Activated T-helper 1 cell treated with anti-CD3 and anti-CD28 coated beads, Interleukin-12 subunit alpha, Interleukin-12 subunit beta, Interleukin-2, Interleukin-4 antibody, amounts not matched to agents 30 ng/mL and 10 ng/mL and 1 ng/mL, durations not matched to agents 14 hours and 24 hours and 36 hours (primary cell): ENCODE measurements at regions not wholly inside any gene's neighbourhood (a gene's known extent, or its start where the extent isn't known, plus 50 kb on each side); places are given as distances from the start of the nearest gene placed in this dataset.
"Not testable (repeated sequence)": the region's sequence is repeated elsewhere in the genome, so short reads cannot be mapped to it uniquely, and the experiment has no call there.

Source experiments
- DNase-seq: peaks from one replicate; pipeline ENCODE4 v3.0.0; 2021; ENCODE audit warnings: low spot score
- H3K27ac Mint-ChIP-seq: one replicate; pipeline ENCODE4 v1.8.0; 2021; ENCODE audit warnings: mild to moderate bottlenecking, mixed read lengths
- H3K27me3 Mint-ChIP-seq: one replicate; pipeline ENCODE4 v1.8.0; 2022; ENCODE audit warnings: mild to moderate bottlenecking, moderate library complexity, mixed read lengths; ENCODE audit not compliant: insufficient read depth
- H3K36me3 Mint-ChIP-seq: one replicate; pipeline ENCODE4 v1.8.0; 2021; ENCODE audit warnings: low read depth, mixed read lengths
- H3K4me1 Mint-ChIP-seq: one replicate; pipeline ENCODE4 v1.8.0; 2021; ENCODE audit warnings: low read depth, mixed read lengths
- H3K4me3 Mint-ChIP-seq: one replicate; pipeline ENCODE4 v1.8.0; 2021; ENCODE audit warnings: mild to moderate bottlenecking, moderate library complexity, mixed read lengths
- H3K9me3 Mint-ChIP-seq: one replicate; pipeline ENCODE4 v1.8.0; 2021; ENCODE audit warnings: mixed read lengths
- intact Hi-C: fragments of 100-400 bp; cut with micrococcal nuclease; formaldehyde crosslinking; loops from one replicate; pipeline ENCODE4 v1.15.1; 2024

DNA sequence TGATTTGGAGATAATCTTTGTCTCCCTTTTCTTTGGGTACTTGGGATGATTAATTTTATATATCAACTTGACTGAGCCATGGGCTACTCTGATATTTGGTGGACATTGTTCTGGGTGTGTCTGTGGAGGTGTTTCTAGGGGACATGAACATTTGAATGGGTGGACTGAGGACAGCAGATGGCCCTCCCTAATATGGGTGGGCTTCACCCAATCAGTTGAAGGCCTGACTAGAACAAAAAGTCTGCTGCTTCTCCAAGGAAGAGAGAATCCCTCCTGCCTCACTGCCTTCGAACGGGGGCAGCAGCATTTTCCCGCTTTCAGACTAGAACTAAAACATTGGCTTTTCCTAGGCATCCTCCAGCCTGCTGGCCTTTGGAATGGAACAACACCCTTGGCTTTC, 73.9 kb upstream of the EMX2 start:
- no peaks in the 10 kb centered on the region for H3K36me3 Mint-ChIP-seq
- no peaks in the 10 kb centered on the region for H3K9me3 Mint-ChIP-seq
- H3K27ac Mint-ChIP-seq = no peak overlapping the region
- H3K4me1 Mint-ChIP-seq = no peaks in the 10 kb centered on the region
- H3K4me3 Mint-ChIP-seq = no peak overlapping the region
- DNase-seq = no peak
- intact Hi-C loops = no loop called here
- peaks cover 4% of the 10 kb centered on the region for H3K27me3 Mint-ChIP-seq

DNA sequence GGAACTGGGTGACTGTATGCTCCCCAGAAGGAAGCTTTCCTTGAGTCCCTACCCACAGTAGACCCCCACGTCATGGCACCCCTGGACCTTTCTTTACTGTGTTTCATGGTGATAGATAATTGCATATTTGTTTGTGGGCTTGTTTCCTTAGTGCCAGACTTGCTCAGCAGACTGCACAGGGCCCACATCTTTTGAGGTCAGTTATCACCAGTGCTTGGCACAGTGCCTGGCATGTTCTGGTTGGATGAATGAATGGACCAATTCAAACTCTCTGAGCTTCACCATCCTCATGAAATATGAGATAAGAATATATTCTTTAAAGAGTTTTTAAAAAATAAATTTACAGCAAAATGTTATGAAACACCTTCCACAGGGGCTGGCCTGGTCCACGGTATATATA, 78.4 kb upstream of the EMX2 start:
- Mint-ChIP-seq H3K36me3 (no peaks in the 10 kb centered on the region), H3K27ac (no peak overlapping the region), H3K9me3 (peaks cover 4% of the 10 kb centered on the region), H3K4me1 (no peaks in the 10 kb centered on the region), H3K27me3 (peaks cover 1% of the 10 kb centered on the region), H3K4me3 (no peak overlapping the region)
- DNase-seq = no peak
- intact Hi-C loops = no loop called here

DNA sequence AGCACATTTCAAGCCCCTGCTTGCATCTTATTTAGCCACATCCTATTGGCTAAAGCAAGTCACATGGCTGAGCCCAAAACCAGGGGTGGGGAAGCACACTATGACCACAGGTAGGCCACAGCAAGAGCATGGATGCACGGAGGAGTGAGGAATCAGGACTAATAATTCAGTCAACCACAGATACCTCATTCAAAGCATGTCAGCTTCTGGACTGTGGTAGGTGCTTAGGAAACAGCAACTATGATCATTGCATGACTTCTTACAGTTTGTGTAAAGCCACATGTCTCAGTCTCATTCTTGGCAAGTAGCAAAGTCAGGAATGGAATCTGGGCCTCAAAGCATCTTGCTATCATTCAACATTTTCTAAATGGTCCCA, 79.0 kb upstream of the EMX2 start:
- no peak overlapping the region for H3K4me3 Mint-ChIP-seq
- peaks cover 4% of the 10 kb centered on the region for H3K9me3 Mint-ChIP-seq
- intact Hi-C loops = no loop called here
- H3K27me3 Mint-ChIP-seq = peaks cover 1% of the 10 kb centered on the region
- no peak overlapping the region for H3K27ac Mint-ChIP-seq
- no peaks in the 10 kb centered on the region for H3K4me1 Mint-ChIP-seq
- H3K36me3 Mint-ChIP-seq = no peaks in the 10 kb centered on the region
- no peak for DNase-seq

DNA sequence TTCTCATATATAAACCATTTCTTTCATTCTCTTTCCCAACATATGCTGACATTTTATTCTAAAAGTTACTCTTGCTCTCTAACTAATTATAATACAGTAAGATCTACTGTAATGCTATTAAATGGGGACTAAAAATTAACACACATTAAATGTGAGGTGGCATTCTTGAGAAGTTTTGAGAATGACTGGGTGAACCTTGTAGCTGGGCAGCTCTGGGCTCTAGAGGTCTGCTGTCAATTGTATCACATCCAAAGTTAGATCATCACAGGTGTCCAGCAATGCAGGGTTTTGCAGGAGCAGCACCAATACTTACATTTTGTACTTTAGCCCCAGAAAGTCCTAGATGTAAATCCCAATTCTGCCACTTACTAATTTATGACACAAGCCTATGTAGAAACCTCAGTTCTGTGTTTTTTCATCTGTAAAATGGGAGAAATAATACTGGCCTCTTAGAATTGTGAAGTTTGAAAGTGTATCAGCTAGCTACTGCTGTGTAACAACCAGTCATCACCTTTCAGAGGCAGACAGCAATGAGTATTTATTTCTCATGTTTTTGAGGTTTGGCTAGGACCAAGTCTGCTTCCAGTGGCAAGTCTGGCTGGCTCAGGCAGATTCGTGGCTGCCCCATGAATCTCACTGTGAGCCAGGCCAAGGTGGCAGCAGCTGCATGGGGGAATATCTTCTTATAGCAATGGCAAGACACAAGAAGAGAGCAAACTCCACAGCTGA, 79.6 kb upstream of the EMX2 start:
- Mint-ChIP-seq H3K27ac (no peak overlapping the region), H3K4me1 (no peaks in the 10 kb centered on the region), H3K4me3 (no peak overlapping the region), H3K36me3 (no peaks in the 10 kb centered on the region), H3K27me3 (peaks cover 1% of the 10 kb centered on the region), H3K9me3 (peaks cover 4% of the 10 kb centered on the region)
- no peak for DNase-seq
- intact Hi-C loops = no loop called here

DNA sequence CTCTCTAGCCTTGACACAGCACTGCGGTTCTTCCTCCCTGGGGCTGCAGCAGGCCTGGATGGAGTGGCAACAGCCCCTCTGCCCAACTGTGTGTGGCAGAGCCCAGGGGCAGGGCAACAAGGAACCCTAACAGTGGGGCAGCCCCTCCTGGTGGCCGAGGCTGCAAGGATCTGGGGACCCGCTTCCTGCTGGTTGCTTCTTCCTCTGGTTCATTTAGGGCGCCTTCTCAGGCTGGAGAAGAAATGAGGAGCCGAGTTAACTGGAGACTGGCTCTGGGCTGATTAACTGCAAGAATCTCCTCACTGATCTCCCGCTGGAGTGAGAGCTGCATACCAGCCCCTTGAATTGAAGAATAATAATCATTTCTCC, 80.1 kb upstream of the EMX2 start:
- intact Hi-C loops = no loop called here

DNA sequence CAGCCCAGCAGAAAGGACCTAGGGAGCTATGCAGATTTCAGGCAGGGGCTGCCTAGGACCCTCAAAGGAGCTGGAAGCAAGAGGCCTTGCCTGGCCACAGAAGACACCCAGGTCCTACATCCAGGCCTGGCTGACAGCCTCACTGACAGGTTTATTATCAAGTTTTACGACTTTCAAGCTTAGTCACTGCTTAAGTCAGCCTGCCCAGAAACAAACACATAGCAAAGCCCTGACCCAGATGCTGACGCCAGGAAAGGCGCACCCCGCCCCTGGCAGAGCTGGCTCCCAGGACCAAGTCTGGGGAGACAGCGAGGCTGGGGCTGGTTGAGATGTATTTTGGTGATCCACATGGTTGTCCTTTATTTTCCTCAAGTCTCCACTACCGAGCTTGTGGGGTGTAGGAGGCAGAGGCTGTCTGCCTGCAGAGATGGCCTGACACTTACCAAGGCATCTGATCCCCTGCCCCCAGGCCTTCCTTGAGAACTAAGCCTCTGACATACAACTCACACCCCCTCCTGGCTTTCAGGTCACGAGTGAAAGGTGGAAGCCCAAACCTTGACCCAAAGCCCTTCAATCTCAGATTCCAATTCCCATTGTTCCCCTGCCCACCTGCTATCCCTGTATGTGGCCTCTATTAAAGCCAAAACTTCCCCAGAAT, 80.7 kb upstream of the EMX2 start:
- Mint-ChIP-seq H3K36me3 (no peaks in the 10 kb centered on the region), H3K4me1 (no peaks in the 10 kb centered on the region), H3K27me3 (peaks cover 1% of the 10 kb centered on the region), H3K4me3 (no peak overlapping the region), H3K9me3 (peaks cover 4% of the 10 kb centered on the region), H3K27ac (no peak overlapping the region)
- intact Hi-C loops = no loop called here
- no peak for DNase-seq

More for the DNA sequence above, 80.1 kb upstream of the EMX2 start:
- H3K4me1 Mint-ChIP-seq = no peaks in the 10 kb centered on the region
- DNase-seq = no peak
- H3K36me3 Mint-ChIP-seq = no peaks in the 10 kb centered on the region
- H3K4me3 Mint-ChIP-seq = no peak overlapping the region
- H3K27me3 Mint-ChIP-seq = peaks cover 1% of the 10 kb centered on the region
- H3K27ac Mint-ChIP-seq = no peak overlapping the region
- peaks cover 4% of the 10 kb centered on the region for H3K9me3 Mint-ChIP-seq

DNA sequence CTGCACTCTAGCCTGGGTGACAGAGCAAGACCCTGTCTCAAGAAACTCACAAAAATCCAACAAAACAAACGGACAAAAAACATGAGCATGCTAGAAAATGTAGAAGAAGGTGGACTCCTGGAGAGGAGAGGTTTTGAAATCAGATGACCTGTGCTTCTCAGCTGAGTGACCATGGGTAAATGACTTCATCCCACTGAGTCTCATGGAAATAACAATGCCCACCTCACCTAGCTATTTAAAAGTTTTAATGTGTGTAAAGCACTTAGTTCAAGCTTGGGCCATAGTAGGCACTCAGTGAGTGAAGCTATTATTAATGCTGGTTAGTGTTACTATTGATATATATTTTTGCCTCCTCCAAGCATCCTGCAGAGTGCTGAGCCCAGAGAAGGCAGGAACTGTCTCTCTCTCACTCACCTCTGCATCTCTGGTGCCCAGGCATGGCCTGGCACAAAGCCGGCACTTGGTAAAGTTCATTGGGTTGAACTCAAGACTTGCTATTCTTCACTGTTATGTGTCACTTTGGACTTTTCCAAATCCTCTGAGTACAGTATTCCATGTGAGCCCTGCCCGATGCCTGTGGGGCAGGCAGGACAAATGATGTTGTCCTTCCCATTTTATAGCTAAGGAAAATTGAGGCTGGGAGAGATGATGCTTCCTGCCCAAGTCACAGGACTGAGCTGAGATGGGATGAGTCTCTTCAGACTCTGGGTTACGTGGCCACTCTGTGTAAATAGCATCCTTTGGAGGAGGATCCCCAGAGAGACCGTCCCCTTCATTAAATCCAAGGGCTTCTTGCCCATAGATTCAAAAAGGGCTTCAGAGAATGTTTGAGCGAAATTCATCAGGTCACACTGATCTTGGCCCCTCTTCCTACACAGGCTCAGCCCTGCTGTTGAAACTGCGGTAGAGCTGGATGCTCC, 81.4 kb upstream of the EMX2 start:
- peaks cover 1% of the 10 kb centered on the region for H3K27me3 Mint-ChIP-seq
- H3K4me3 Mint-ChIP-seq = no peak overlapping the region
- H3K9me3 Mint-ChIP-seq = peaks cover 4% of the 10 kb centered on the region
- intact Hi-C loops = no loop called here
- H3K4me1 Mint-ChIP-seq = no peaks in the 10 kb centered on the region
- no peak for DNase-seq
- H3K36me3 Mint-ChIP-seq = no peaks in the 10 kb centered on the region
- H3K27ac Mint-ChIP-seq = no peak overlapping the region

DNA sequence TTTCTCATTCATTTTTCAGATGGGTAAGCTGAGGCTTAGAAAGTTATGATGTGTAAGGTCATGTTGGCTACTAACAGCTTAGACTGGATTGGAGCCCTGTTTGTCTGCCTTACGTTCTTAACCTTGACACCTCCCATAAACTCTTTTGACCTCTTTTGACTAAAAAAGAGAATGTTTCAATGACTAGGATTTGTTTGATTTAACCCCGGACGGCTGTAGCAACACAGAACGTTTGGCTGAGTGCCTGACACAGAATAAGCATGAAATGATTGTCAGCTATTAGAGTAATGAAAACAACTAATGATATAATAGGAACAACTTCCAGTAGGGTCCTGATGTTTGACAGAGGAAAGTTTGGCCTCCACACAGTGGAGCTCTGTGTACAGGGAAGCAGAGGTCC, 83.3 kb upstream of the PDZD8 start:
- Mint-ChIP-seq H3K36me3 (no peaks in the 10 kb centered on the region), H3K4me1 (no peaks in the 10 kb centered on the region), H3K4me3 (no peak overlapping the region), H3K27ac (no peak overlapping the region), H3K9me3 (peaks cover 4% of the 10 kb centered on the region), H3K27me3 (peaks cover 3% of the 10 kb centered on the region)
- intact Hi-C loops = no loop called here
- DNase-seq = no peak

DNA sequence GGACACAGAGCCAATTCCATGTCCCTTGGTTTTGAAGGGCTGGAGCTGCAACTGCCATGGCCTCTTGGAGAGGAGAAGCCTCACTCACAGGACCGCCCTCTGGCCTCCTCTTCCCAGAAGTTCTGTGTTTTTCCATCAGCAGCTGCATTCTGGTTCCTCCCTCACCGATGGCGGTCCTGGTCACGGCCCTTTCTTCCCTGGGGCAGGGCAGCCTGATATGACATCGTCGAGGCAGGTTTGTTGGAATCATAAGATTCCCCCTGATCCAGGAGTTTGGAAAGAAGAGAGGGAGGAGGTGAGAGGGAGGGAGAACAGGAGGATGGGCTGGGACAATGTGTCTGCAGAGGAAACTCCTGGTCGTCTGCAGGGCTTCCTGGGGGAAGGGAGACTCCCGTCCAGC, 82.7 kb upstream of the PDZD8 start:
- no peaks in the 10 kb centered on the region for H3K36me3 Mint-ChIP-seq
- H3K27ac Mint-ChIP-seq = no peak overlapping the region
- intact Hi-C loops = no loop called here
- no peak overlapping the region for H3K4me3 Mint-ChIP-seq
- DNase-seq = no peak
- H3K27me3 Mint-ChIP-seq = peaks cover 3% of the 10 kb centered on the region
- peaks cover 6% of the 10 kb centered on the region for H3K9me3 Mint-ChIP-seq
- H3K4me1 Mint-ChIP-seq = no peaks in the 10 kb centered on the region

DNA sequence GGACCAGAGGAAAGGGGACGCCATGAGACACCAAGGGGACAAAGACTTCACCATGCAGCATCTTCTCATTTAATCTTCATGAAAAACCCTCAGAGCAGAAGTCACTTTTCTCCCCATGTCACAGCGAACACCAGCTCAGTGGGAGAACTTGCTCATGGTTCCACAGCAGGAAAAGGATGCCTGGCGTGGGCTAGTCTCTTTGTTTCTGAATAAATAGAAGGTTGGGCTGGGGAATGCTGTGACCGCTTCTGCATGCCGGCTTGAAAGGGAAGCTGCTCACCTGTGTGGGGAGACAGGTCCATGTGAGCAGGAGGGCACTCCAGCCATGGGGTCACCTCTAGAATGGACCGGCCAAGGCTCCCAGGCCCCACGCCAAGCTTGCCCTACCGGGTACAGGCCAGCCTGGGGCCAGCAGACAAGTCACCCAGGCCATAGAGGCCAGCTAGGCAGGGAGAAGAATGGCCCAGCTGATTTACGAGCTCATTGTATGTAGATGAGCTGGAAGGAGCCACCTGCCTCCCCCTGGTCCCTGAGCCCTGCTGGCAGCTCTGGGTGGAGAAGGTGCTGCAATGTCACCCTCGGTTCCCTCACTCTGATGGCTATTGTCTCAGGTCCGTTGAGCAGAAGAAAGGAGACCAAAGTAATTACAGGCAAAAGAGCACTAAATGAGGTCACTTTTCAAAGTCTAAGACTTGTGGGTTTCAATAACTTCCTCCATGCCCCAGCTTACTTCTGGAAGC, 82.0 kb upstream of the PDZD8 start:
- H3K27ac Mint-ChIP-seq = no peak overlapping the region
- H3K27me3 Mint-ChIP-seq = peaks cover 2% of the 10 kb centered on the region
- H3K4me1 Mint-ChIP-seq = no peaks in the 10 kb centered on the region
- no peaks in the 10 kb centered on the region for H3K36me3 Mint-ChIP-seq
- H3K9me3 Mint-ChIP-seq = peaks cover 10% of the 10 kb centered on the region
- intact Hi-C loops = no loop called here
- H3K4me3 Mint-ChIP-seq = no peak overlapping the region
- no peak for DNase-seq

DNA sequence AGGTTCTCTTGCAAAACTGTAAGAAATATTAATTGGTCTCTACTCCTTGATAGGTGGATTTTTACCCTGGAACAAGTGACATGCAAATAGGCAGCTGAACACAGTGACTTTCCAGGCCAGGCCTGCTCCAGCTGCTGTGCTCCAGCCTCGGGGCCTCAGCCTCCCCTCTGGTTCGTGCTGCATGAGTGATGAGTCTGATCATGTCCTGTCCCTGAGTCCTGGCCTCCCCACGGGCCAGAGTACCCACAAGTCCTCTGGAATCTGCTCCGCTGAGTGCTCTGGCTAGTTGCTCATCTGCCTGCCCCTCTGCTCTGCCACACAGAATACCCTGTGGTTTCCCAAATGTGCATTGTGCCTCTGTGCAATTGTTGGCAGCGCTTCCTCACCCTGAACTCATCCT, 80.1 kb upstream of the PDZD8 start:
- no peak overlapping the region for H3K27ac Mint-ChIP-seq
- no peak for DNase-seq
- no peaks in the 10 kb centered on the region for H3K4me1 Mint-ChIP-seq
- intact Hi-C loops = no loop called here
- peaks cover 10% of the 10 kb centered on the region for H3K9me3 Mint-ChIP-seq
- H3K4me3 Mint-ChIP-seq = no peak overlapping the region
- H3K36me3 Mint-ChIP-seq = no peaks in the 10 kb centered on the region
- peaks cover 2% of the 10 kb centered on the region for H3K27me3 Mint-ChIP-seq

DNA sequence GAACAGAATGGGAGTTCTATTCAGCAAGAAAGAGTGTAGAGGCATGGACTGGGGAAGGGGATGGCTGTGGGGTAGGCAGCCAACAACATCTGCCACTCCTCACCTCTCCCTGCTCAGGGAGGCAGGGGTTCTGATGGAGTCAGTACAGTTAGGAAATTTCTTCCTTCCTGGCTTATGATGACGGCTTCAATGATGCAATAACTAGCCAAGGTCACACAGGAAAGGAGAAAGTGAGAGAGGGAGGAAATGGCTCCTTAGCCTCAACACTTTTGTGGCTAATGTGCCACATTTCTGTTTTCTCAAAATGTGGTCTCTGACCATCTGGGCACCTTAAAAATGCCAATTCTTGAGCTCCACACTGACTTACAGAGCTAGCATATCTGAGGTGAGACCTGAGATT, 79.3 kb upstream of the PDZD8 start:
- Mint-ChIP-seq H3K27me3 (peaks cover 2% of the 10 kb centered on the region), H3K4me1 (no peaks in the 10 kb centered on the region), H3K27ac (no peak overlapping the region), H3K36me3 (no peaks in the 10 kb centered on the region), H3K4me3 (no peak overlapping the region), H3K9me3 (peaks cover 10% of the 10 kb centered on the region)
- intact Hi-C loops = no loop called here
- DNase-seq = no peak

DNA sequence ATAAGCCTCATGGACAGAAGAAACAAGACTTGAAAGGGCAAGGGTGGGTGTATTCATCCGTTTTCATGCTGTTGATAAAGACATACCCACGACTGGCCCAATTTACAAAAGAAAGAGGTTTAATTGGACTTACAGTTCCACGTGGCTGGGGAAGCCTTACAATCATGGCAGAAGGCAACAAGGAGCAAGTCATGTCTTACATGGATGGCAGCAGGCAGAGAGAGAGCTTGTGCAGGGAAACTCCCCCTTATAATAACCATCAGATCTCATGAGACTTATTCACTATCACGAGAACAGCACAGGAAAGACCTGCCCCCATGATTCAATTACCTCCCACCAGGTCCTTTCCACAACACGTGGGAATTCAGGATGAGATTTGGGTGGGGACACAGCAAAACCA, 78.2 kb upstream of the PDZD8 start:
- H3K27ac Mint-ChIP-seq, H3K9me3 Mint-ChIP-seq, H3K27me3 Mint-ChIP-seq, H3K4me1 Mint-ChIP-seq, H3K36me3 Mint-ChIP-seq, intact Hi-C loops, DNase-seq, H3K4me3 Mint-ChIP-seq: not testable (repeated sequence)
